ENCODE measurements at regions not wholly inside any gene's neighbourhood (a gene's known extent, or its start where the extent isn't known, plus 50 kb on each side); places are given as distances from the start of the nearest gene placed in this dataset.

GRCh38 chr16:64469906-64470702 is 651.8 kb downstream of the CDH11 start:
- Mint-ChIP-seq H3K4me3 (no peak overlapping the region), H3K4me1 (no peaks in the 10 kb centered on the region), H3K27me3 (no peaks in the 10 kb centered on the region), H3K9me3 (peaks cover 9% of the 10 kb centered on the region), H3K27ac (no peak overlapping the region), H3K36me3 (ENCODE audit: low read depth) (no peaks in the 10 kb centered on the region)
- CTCF ChIA-PET = no interaction called here
- POLR2A ChIA-PET = no interaction called here
- TF ChIP-seq, protein P1, sequence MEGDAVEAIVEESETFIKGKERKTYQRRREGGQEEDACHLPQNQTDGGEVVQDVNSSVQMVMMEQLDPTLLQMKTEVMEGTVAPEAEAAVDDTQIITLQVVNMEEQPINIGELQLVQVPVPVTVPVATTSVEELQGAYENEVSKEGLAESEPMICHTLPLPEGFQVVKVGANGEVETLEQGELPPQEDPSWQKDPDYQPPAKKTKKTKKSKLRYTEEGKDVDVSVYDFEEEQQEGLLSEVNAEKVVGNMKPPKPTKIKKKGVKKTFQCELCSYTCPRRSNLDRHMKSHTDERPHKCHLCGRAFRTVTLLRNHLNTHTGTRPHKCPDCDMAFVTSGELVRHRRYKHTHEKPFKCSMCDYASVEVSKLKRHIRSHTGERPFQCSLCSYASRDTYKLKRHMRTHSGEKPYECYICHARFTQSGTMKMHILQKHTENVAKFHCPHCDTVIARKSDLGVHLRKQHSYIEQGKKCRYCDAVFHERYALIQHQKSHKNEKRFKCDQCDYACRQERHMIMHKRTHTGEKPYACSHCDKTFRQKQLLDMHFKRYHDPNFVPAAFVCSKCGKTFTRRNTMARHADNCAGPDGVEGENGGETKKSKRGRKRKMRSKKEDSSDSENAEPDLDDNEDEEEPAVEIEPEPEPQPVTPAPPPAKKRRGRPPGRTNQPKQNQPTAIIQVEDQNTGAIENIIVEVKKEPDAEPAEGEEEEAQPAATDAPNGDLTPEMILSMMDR (IDR thresholded peaks at IDR 0.05) = no peak
- ATAC-seq (ENCODE audit: low read depth) = no peak
- intact Hi-C loops (cut with micrococcal nuclease) = no loop called here
- no peak for DNase-seq

GRCh38 chr16:64469351-64469750 is 652.5 kb downstream of the CDH11 start:
- H3K4me1 Mint-ChIP-seq = no peaks in the 10 kb centered on the region
- intact Hi-C loops (cut with micrococcal nuclease) = no loop called here
- DNase-seq (no peak), ATAC-seq (ENCODE audit: low read depth) (no peak)
- no peak overlapping the region for H3K4me3 Mint-ChIP-seq
- CTCF ChIA-PET = no interaction called here
- H3K27ac Mint-ChIP-seq = no peak overlapping the region
- H3K9me3 Mint-ChIP-seq = peaks cover 11% of the 10 kb centered on the region
- POLR2A ChIA-PET = no interaction called here
- H3K27me3 Mint-ChIP-seq = no peaks in the 10 kb centered on the region
- TF ChIP-seq, protein P1 (IDR thresholded peaks at IDR 0.05) = no peak
- no peaks in the 10 kb centered on the region for H3K36me3 Mint-ChIP-seq (ENCODE audit: low read depth)

GRCh38 chr16:64468515-64469090 is 653.3 kb downstream of the CDH11 start:
- ATAC-seq (ENCODE audit: low read depth) = no peak
- ChIA-PET POLR2A (no interaction called here), CTCF (no interaction called here)
- TF ChIP-seq, protein P1 (IDR thresholded peaks at IDR 0.05) = no peak
- DNase-seq = no peak
- intact Hi-C loops (cut with micrococcal nuclease) = no loop called here
- no peak overlapping the region for H3K27ac Mint-ChIP-seq
- no peaks in the 10 kb centered on the region for H3K27me3 Mint-ChIP-seq
- H3K36me3 Mint-ChIP-seq (ENCODE audit: low read depth) = no peaks in the 10 kb centered on the region
- no peaks in the 10 kb centered on the region for H3K4me1 Mint-ChIP-seq
- H3K4me3 Mint-ChIP-seq = no peak overlapping the region
- H3K9me3 Mint-ChIP-seq = peaks cover 11% of the 10 kb centered on the region

DNA sequence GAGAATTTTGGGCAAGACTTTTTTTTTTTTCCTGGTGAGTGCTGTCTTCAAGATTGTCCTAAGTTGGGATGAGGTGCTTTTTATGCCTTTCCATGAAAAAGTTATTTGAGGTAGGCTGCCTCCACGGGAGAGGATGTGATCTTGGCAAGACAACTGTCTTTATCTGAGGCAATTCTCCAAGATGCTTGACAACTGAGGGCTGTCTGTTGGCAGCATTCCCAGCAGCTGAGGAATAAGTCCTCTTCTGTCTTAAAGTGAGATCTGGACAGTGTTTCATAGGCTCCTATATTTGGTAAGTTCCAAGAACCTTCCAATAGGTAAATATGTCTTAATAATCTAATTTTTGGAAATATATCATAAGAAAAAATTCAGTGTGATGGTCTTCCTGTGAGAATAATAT is 662.0 kb downstream of the CDH11 start:
- no peaks in the 10 kb centered on the region for H3K4me1 Mint-ChIP-seq
- no peaks in the 10 kb centered on the region for H3K36me3 Mint-ChIP-seq (ENCODE audit: low read depth)
- H3K4me3 Mint-ChIP-seq = no peak overlapping the region
- POLR2A ChIA-PET = no interaction called here
- H3K27me3 Mint-ChIP-seq = no peaks in the 10 kb centered on the region
- intact Hi-C loops (cut with micrococcal nuclease) = no loop called here
- no peak for DNase-seq
- TF ChIP-seq, protein P1 (IDR thresholded peaks at IDR 0.05) = no peak
- H3K27ac Mint-ChIP-seq = no peak overlapping the region
- H3K9me3 Mint-ChIP-seq = peaks cover 5% of the 10 kb centered on the region
- no peak for ATAC-seq (ENCODE audit: low read depth)
- CTCF ChIA-PET = no interaction called here

DNA sequence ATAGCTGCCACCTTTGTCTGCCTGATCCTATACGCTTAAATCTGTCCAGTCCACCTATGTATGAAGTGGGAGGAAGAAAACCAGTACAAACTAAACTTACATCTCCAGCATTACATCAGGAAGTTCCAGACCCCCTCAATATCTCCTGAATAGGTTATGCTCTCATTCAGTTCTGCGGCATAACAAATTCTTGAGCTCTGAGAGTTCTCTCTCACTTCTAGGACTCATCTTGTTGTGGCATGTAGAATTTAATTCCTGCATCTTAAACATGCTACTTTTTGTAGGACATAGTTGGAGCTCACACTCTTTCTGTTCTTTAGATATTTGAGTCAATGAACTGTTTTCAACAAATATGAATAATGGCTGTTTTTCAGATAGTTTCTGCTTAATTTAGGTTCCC is 662.5 kb downstream of the CDH11 start:
- intact Hi-C loops (cut with micrococcal nuclease) = no loop called here
- no peaks in the 10 kb centered on the region for H3K4me1 Mint-ChIP-seq
- peaks cover 5% of the 10 kb centered on the region for H3K9me3 Mint-ChIP-seq
- H3K36me3 Mint-ChIP-seq (ENCODE audit: low read depth) = no peaks in the 10 kb centered on the region
- ATAC-seq (ENCODE audit: low read depth) (no peak), DNase-seq (no peak)
- no peaks in the 10 kb centered on the region for H3K27me3 Mint-ChIP-seq
- ChIA-PET CTCF (no interaction called here), POLR2A (no interaction called here)
- no peak overlapping the region for H3K27ac Mint-ChIP-seq
- no peak overlapping the region for H3K4me3 Mint-ChIP-seq
- TF ChIP-seq, protein P1 (IDR thresholded peaks at IDR 0.05) = no peak

Measured in activated B cell treated with CpG ODN at 0.5 μM for 24 hours (primary cell).